Peyer's patch (tissue), 4 donors: ENCODE measurements at regions not wholly inside any gene's neighbourhood (a gene's known extent, or its start where the extent isn't known, plus 50 kb on each side); places are given as distances from the start of the nearest gene placed in this dataset.

ENCODE experiments used
- CTCF ChIP-seq, 6 experiments: fragments of 450-650 bp in 4 of 6; fragments of 200-600 bp in 2 of 6; sonication (generic) in 1 of 6; IDR thresholded peaks; one replicate each; pipeline ENCODE4 v1.5.1; 2017 to 2019; ENCODE audit warnings: antibody characterized with exemption in 6 of 6, mild to moderate bottlenecking in 3 of 6, moderate library complexity in 1 of 6
- POLR2A ChIP-seq, 2 donors: fragments of 450-650 bp; IDR thresholded peaks; one replicate each; pipeline ENCODE4 v1.5.1; 2017; ENCODE audit warnings: antibody characterized with exemption in 2 of 2, mild to moderate bottlenecking in 2 of 2, moderate library complexity in 2 of 2

- TF ChIP-seq CTCF (IDR thresholded peaks at IDR 0.05) (no peak), POLR2A (IDR thresholded peaks at IDR 0.05) (no peak)
Observed at GRCh38 chr19:31128291-31128690, 220.9 kb downstream of the TSHZ3 start.
